Pancreas (tissue), 10 donors: ENCODE measurements at regions not wholly inside any gene's neighbourhood (a gene's known extent, or its start where the extent isn't known, plus 50 kb on each side); places are given as distances from the start of the nearest gene placed in this dataset.
A peak's percentile ranks its signal among the peaks of the same experiment; 100 is the strongest.

ENCODE experiments used
- ATAC-seq, 4 donors: fragments of 200-7000 bp; cut with Tn5 transposase; one replicate each; pipeline versions ENCODE4 v1.8.0 to v1.9.1; 2020; ENCODE audit warnings: mild to moderate bottlenecking in 4 of 4, moderate library complexity in 4 of 4
- DNase-seq, 6 donors: peaks; one replicate each; pipeline ENCODE4 v3.0.0-alpha.2; 2020
- FAIRE-seq: peaks from 2 replicates; lab custom pipeline; 2012; peaks lifted over from hg19 to GRCh38; lab: Jason Lieb, UNC
- H3K27ac ChIP-seq, 4 donors: fragments of 200-600 bp; sonication (generic); 1 replicate in 3 of 4; 2 replicates in 1 of 4; pipeline versions ENCODE4 v1.5.0 to v1.8.0; 2020
- H3K27me3 ChIP-seq, 4 donors: fragments of 200-600 bp; one replicate each; pipeline ENCODE4 v1.8.0; 2021
- H3K36me3 ChIP-seq, 3 donors: fragments of 200-600 bp; sonication (generic) in 1 of 3; one replicate each; pipeline versions ENCODE4 v1.5.0 to v1.8.0; 2020 to 2021
- H3K4me1 ChIP-seq, 3 donors: fragments of 200-600 bp; one replicate each; pipeline ENCODE4 v1.8.0; 2021
- H3K4me3 ChIP-seq, 4 donors: fragments of 200-600 bp; sonication (generic) in 2 of 4; one replicate each; pipeline versions ENCODE4 v1.5.0 to v1.8.0; 2020 to 2021
- H3K9me3 ChIP-seq, 4 donors: fragments of 200-600 bp; one replicate each; pipeline ENCODE4 v1.8.0; 2021
- CTCF ChIP-seq, 4 donors: fragments of 200-600 bp; sonication (generic) in 3 of 4; IDR thresholded peaks; one replicate each; pipeline versions ENCODE4 v1.5.0 to v1.8.0; 2021; ENCODE audit warnings: antibody characterized with exemption in 4 of 4
- WGBS, 2 donors: extraction: QIAGEN DNeasy Blood & Tissue Kit; methylation state at CpG; one replicate each; pipeline ENCODE4 v1.1.7; 2013; 5-methylcytosine and 5-hydroxymethylcytosine counted together
- intact Hi-C, 3 donors: fragments of 100-400 bp; cut with DNase I; formaldehyde crosslinking; loops; one replicate each; pipeline versions ENCODE4 v1.11.1 to v1.14.2; 2022
- donor health status: healthy with polysubstance abuse.
- donor health status: DM: no; HTN: no; CAD: no; lungs with moderate emphysema.
- donor health status: DM: no; HTN: no; CAD: no.
- donor health status: control.
- donor health status: control.
- donor health status: Bipolar disorder and iron deficiency.
- donor health status: DM: yes; HTN: yes; CAD: no.
- donor health status: DM: no; HTN: no; CAD: no.
- donor health status: DM: no; HTN: no; CAD: no.
- donor health status: DM: yes; HTN: yes; CAD: no.

- DNase-seq (no peak), FAIRE-seq (no peak), ATAC-seq (no peak)
- 60 to 65% methylated on average over 2 of the region's 2 CpGs for WGBS, 2 donors
- Histone ChIP-seq H3K27ac (no peak overlapping the region), H3K9me3 (no peaks in the 10 kb centered on the region), H3K36me3 (no peaks in the 10 kb centered on the region), H3K4me1 (no peaks in the 10 kb centered on the region), H3K4me3 (no peak overlapping the region), H3K27me3 (no peaks in the 10 kb centered on the region)
- TF ChIP-seq CTCF (IDR thresholded peaks at IDR 0.05) = no peak
- intact Hi-C loops = no loop called here
These were observed 91.3 kb upstream of the GALNTL6 start for GRCh38 chr4:171721937-171722336.

- H3K9me3 ChIP-seq = no peaks in the 10 kb centered on the region
- H3K27ac ChIP-seq = no peak overlapping the region
- no peak for DNase-seq
These were observed 93.5 kb upstream of the GALNTL6 start for GRCh38 chr4:171719691-171720090.

GRCh38 chr4:171718665-171719064 lies 94.5 kb upstream of the GALNTL6 start:
- FAIRE-seq = no peak
- Histone ChIP-seq H3K9me3 (no peaks in the 10 kb centered on the region), H3K36me3 (no peaks in the 10 kb centered on the region), H3K27ac (no peak overlapping the region), H3K4me3 (no peak overlapping the region), H3K4me1 (no peaks in the 10 kb centered on the region), H3K27me3 (no peaks in the 10 kb centered on the region)
- 78 to 93% methylated on average over 2 of the region's 2 CpGs for WGBS, 2 donors
- DNase-seq = peak in 1 of 6 donors; percentile 16
- no peak for TF ChIP-seq CTCF (IDR thresholded peaks at IDR 0.05)
- intact Hi-C loops = no loop called here
- no peak for ATAC-seq

More at GRCh38 chr4:171719691-171720090, 93.5 kb upstream of the GALNTL6 start:
- Histone ChIP-seq H3K27me3 (no peaks in the 10 kb centered on the region), H3K36me3 (no peaks in the 10 kb centered on the region), H3K4me3 (no peak overlapping the region), H3K4me1 (no peaks in the 10 kb centered on the region)
- FAIRE-seq (no peak), ATAC-seq (no peak)
- intact Hi-C loops = no loop called here
- WGBS, 2 donors = 58 to 73% methylated on average over 2 of the region's 2 CpGs
- TF ChIP-seq CTCF (IDR thresholded peaks at IDR 0.05) = no peak

- H3K36me3 ChIP-seq = no peaks in the 10 kb centered on the region
- no peak overlapping the region for H3K27ac ChIP-seq
- H3K4me1 ChIP-seq = no peaks in the 10 kb centered on the region
- H3K9me3 ChIP-seq = no peaks in the 10 kb centered on the region
- 53 to 54% methylated on average over 1 of the region's 1 CpG for WGBS, 2 donors
- no peaks in the 10 kb centered on the region for H3K27me3 ChIP-seq
- FAIRE-seq (no peak), ATAC-seq (no peak), DNase-seq (peak in 1 of 6 donors; percentile 24)
- TF ChIP-seq CTCF (IDR thresholded peaks at IDR 0.05) = no peak
- intact Hi-C loops = no loop called here
- H3K4me3 ChIP-seq = no peak overlapping the region
These were observed 95.1 kb upstream of the GALNTL6 start for GRCh38 chr4:171718069-171718468.

- Histone ChIP-seq H3K27ac (no peak overlapping the region), H3K4me1 (no peaks in the 10 kb centered on the region), H3K27me3 (no peaks in the 10 kb centered on the region), H3K9me3 (no peaks in the 10 kb centered on the region), H3K4me3 (no peak overlapping the region), H3K36me3 (no peaks in the 10 kb centered on the region)
- intact Hi-C loops = no loop called here
- ATAC-seq = no peak
- FAIRE-seq = no peak
- no peak for TF ChIP-seq CTCF (IDR thresholded peaks at IDR 0.05)
- no peak for DNase-seq
These were observed 95.9 kb upstream of the GALNTL6 start for GRCh38 chr4:171717231-171717741.
